ENCODE measurements at regions not wholly inside any gene's neighbourhood (a gene's known extent, or its start where the extent isn't known, plus 50 kb on each side); places are given as distances from the start of the nearest gene placed in this dataset.

- peak; percentile 23; the same call in 1 of the 2 replicates for TF ChIP-seq CTCF (IDR thresholded peaks at IDR 0.05; ENCODE audit: low read depth, low read length)
- no peak for DNase-seq (ENCODE audit: extremely low read depth, low read depth)
Observed at GRCh38 chr10:47152861-47153349, 147.1 kb upstream of the GDF10 start.

- TF ChIP-seq CTCF (IDR thresholded peaks at IDR 0.05; ENCODE audit: low read depth, low read length), result no peak
- DNase-seq (ENCODE audit: extremely low read depth, low read depth), result no peak
Observed at GRCh38 chr10:47154762-47155161, 145.2 kb upstream of the GDF10 start.

GRCh38 chr10:47156873-47157272, 143.1 kb upstream of the GDF10 start:
- TF ChIP-seq CTCF (IDR thresholded peaks at IDR 0.05; ENCODE audit: low read depth, low read length), result no peak
- DNase-seq (ENCODE audit: extremely low read depth, low read depth), result no peak

- no peak for DNase-seq (ENCODE audit: extremely low read depth, low read depth)
- TF ChIP-seq CTCF (IDR thresholded peaks at IDR 0.05; ENCODE audit: low read depth, low read length), result no peak
Observed at GRCh38 chr10:47158116-47159071, 141.6 kb upstream of the GDF10 start.

- no peak for DNase-seq (ENCODE audit: extremely low read depth, low read depth)
- no peak for TF ChIP-seq CTCF (IDR thresholded peaks at IDR 0.05; ENCODE audit: low read depth, low read length)
Observed at GRCh38 chr10:47159361-47160260, 140.4 kb upstream of the GDF10 start.

GRCh38 chr10:47160261-47160908, 139.6 kb upstream of the GDF10 start:
- no peak for DNase-seq (ENCODE audit: extremely low read depth, low read depth)
- no peak for TF ChIP-seq CTCF (IDR thresholded peaks at IDR 0.05; ENCODE audit: low read depth, low read length)

Data from AG09319 (cell line).